Kidney (tissue), 13 donors: ENCODE measurements at regions not wholly inside any gene's neighbourhood (a gene's known extent, or its start where the extent isn't known, plus 50 kb on each side); places are given as distances from the start of the nearest gene placed in this dataset.

ENCODE experiments used
- DNase-seq, 5 donors: peaks; one replicate each; pipeline ENCODE4 v3.0.0-alpha.2; 2013 to 2020
- FAIRE-seq: peaks from 2 replicates; lab custom pipeline; 2012; peaks lifted over from hg19 to GRCh38; lab: Jason Lieb, UNC
- H3K27ac ChIP-seq, 2 donors: one replicate each; pipeline ENCODE4 v1.7.0; 2013; ENCODE audit warnings: low read depth in 2 of 2, low read length in 2 of 2, inconsistent platforms in 1 of 2
- H3K27me3 ChIP-seq: one replicate; pipeline ENCODE4 v1.7.1; 2013; ENCODE audit warnings: low read length, inconsistent platforms; ENCODE audit not compliant: control insufficient read depth, insufficient read depth
- H3K36me3 ChIP-seq, 3 donors: one replicate each; pipeline versions ENCODE4 v1.7.0 to v1.7.1; 2013; ENCODE audit warnings: low read length in 3 of 3, control low read depth in 1 of 3, inconsistent platforms in 1 of 3; ENCODE audit not compliant: insufficient read depth in 3 of 3, control insufficient read depth in 2 of 3
- H3K4me1 ChIP-seq, 3 donors: one replicate each; pipeline versions ENCODE4 v1.7.0 to v1.7.1; 2013; ENCODE audit warnings: low read length in 3 of 3, inconsistent platforms in 1 of 3, low read depth in 1 of 3; ENCODE audit not compliant: control insufficient read depth in 2 of 3, insufficient read depth in 2 of 3
- H3K4me3 ChIP-seq, 3 donors: one replicate each; pipeline versions ENCODE4 v1.7.0 to v1.8.1; 2013; ENCODE audit warnings: low read length in 3 of 3, control low read depth in 1 of 3, inconsistent platforms in 1 of 3
- H3K9ac ChIP-seq, 3 donors: one replicate each; pipeline versions ENCODE4 v1.7.0 to v1.7.1; 2013; ENCODE audit warnings: low read length in 3 of 3, control low read depth in 1 of 3, inconsistent platforms in 1 of 3
- H3K9me3 ChIP-seq, 3 donors: one replicate each; pipeline versions ENCODE4 v1.7.0 to v1.7.1; 2013; ENCODE audit warnings: low read length in 3 of 3, control low read depth in 1 of 3, inconsistent platforms in 1 of 3; ENCODE audit not compliant: control insufficient read depth in 2 of 3, insufficient read depth in 1 of 3
- intact Hi-C: fragments of 100-400 bp; cut with DNase I; formaldehyde crosslinking; loops from one replicate; pipeline ENCODE4 v1.11.1; 2022
- TF ChIP-seq, protein P1 (sequence below): IDR thresholded peaks from 3 replicates; pipeline ENCODE4 v1.5.1; 2012; ENCODE audit warnings: mild to moderate bottlenecking, moderate library complexity, borderline replicate concordance; ENCODE audit not compliant: insufficient read depth; ENCODE audit errors: extremely low read depth
- donor health status: control.
- donor health status: control.
- donor health status: control.
- donor health status: control.
- donor health status: control.
- donor health status: DM: yes; HTN: yes; CAD: no.
- donor health status: Normal renal cell carcinoma (clear cell type).

- Histone ChIP-seq H3K27ac (no peak overlapping the region), H3K4me3 (no peak overlapping the region), H3K27me3 (no peaks in the 10 kb centered on the region), H3K4me1 (no peaks in the 10 kb centered on the region), H3K36me3 (no peaks in the 10 kb centered on the region), H3K9ac (no peak overlapping the region), H3K9me3 (no peaks in the 10 kb centered on the region)
- intact Hi-C loops = no loop called here
- FAIRE-seq = no peak
- TF ChIP-seq, protein P1, sequence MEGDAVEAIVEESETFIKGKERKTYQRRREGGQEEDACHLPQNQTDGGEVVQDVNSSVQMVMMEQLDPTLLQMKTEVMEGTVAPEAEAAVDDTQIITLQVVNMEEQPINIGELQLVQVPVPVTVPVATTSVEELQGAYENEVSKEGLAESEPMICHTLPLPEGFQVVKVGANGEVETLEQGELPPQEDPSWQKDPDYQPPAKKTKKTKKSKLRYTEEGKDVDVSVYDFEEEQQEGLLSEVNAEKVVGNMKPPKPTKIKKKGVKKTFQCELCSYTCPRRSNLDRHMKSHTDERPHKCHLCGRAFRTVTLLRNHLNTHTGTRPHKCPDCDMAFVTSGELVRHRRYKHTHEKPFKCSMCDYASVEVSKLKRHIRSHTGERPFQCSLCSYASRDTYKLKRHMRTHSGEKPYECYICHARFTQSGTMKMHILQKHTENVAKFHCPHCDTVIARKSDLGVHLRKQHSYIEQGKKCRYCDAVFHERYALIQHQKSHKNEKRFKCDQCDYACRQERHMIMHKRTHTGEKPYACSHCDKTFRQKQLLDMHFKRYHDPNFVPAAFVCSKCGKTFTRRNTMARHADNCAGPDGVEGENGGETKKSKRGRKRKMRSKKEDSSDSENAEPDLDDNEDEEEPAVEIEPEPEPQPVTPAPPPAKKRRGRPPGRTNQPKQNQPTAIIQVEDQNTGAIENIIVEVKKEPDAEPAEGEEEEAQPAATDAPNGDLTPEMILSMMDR = no peak
- no peak for DNase-seq
These were observed 96.0 kb upstream of the ZNF385D start for GRCh38 chr3:21847005-21847404.

DNA sequence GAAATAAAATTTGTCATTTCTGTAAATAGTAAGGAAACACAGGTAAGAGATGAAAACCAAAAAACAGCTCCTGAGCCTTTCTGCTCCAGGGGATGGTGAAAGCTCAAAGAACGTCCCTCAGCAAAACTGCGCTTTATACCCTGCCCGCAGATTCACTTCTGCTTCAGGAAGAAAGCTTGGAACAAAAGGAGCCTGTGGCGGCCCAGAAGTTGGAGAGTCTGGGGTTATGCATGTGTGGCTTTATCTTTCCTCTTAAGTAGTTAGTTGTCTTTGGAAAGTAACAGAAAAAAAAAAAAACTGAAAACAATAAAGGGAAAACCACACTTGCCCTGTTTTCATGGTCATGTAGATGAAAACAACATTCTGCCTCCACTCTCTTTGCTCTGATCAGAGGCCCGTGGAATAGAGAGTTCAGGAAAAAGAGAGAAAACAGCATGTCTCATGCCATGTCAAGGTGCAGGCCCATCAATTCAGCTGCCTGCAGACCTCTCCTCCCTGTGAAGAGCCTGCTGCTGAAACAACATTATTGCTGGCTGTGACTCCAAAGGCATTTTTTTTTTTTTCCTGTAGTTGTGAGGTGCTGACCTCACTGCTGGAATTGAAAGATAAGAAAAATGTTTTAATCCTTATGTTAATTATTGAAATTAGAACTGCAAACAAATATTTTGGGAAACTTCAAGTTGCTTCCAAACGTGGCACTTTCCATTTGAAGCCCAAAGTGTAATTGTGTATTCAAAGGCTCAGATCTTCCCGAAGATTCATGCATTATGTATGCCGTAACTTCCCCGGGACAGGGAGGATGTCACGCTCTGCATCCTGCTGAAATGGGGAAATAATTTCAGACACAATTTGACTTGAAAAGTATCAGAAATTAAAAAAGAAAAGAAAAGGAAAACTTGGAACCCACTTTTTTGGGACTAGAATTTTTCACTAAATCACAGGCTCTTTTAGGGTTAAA lies 108.4 kb upstream of the ZNF385D start:
- Histone ChIP-seq H3K27me3 (no peaks in the 10 kb centered on the region), H3K27ac (no peak overlapping the region), H3K9me3 (no peaks in the 10 kb centered on the region), H3K4me3 (no peak overlapping the region), H3K9ac (no peak overlapping the region), H3K4me1 (no peaks in the 10 kb centered on the region), H3K36me3 (no peaks in the 10 kb centered on the region)
- TF ChIP-seq, protein P1 = no peak
- intact Hi-C loops = no loop called here
- peak in 3 of 5 donors; percentile 10 to 38 (median 35) for DNase-seq
- FAIRE-seq = no peak

GRCh38 chr3:21860082-21860475 lies 109.1 kb upstream of the ZNF385D start:
- FAIRE-seq (no peak), DNase-seq (no peak)
- H3K4me1 ChIP-seq = no peaks in the 10 kb centered on the region
- H3K4me3 ChIP-seq = no peak overlapping the region
- H3K9ac ChIP-seq = no peak overlapping the region
- intact Hi-C loops = no loop called here
- TF ChIP-seq, protein P1 = no peak
- H3K36me3 ChIP-seq = no peaks in the 10 kb centered on the region
- H3K27ac ChIP-seq = no peak overlapping the region
- H3K27me3 ChIP-seq = no peaks in the 10 kb centered on the region
- H3K9me3 ChIP-seq = no peaks in the 10 kb centered on the region
